Hepatic stellate cell (primary cell): ENCODE measurements at regions not wholly inside any gene's neighbourhood (a gene's known extent, or its start where the extent isn't known, plus 50 kb on each side); places are given as distances from the start of the nearest gene placed in this dataset.
"Not testable (repeated sequence)": the region's sequence is repeated elsewhere in the genome, so short reads cannot be mapped to it uniquely, and the experiment has no call there.

Experiments
- DNase-seq: peaks from one replicate; pipeline ENCODE4 v3.0.0; 2011; ENCODE audit warnings: low spot score

DNA sequence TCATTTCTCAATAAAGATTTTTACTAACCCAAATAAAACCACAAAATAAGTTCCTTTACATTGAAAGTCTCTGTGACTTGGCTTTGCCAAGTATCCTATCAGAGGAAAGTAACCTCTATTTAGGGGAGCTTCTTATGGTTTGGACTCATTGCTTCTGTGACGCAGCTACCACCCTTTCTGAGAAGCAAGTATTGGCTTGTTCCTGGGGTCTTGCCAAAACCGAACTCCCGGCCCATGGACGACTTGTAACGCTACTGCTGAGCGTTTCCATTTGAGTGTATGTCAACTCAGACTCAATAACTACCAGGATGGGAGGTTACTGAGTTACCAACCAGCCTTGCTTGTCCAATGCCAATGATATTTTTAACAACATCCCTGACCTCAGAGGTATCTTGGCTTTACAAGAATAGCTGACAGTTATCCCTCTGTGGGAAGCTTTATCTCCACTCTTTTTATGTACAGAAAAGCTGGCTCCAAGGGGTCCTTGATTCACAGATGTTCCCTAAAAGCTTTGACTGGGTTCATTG lies 911.9 kb downstream of the TTLL7 start:
- no peak for DNase-seq

GRCh38 chr1:83086346-83086745 lies 912.6 kb downstream of the TTLL7 start:
- DNase-seq = no peak

DNA sequence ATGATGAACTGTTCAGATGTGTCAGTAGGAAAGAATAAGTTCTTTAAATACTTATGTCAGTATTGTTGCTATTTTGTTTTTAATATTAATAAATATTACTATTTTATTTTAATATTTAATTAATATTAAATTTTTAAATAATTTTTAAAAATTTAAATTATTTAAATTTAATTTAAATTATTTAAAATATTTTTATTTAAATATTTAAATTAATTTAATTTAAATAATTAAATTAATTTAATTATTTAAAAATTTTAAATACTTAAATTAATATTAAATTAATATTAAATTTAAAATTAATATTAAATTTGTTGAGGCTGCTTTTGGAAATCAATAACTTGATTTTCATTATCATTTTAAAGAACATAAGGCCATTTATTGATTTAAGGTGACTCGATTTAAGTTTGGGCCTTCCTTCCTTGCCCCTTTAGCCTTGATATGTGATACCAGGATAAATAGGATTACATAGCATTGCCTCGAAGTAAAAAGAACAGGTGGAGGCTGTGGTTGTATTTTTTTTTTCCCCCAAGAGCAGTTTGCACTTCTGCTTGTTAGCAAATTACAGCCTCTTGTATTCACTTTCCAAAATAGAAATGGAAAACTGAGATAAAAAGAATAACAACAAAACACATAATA lies 915.2 kb downstream of the TTLL7 start:
- DNase-seq = no peak

GRCh38 chr1:83077411-83077810 lies 921.5 kb downstream of the TTLL7 start:
- DNase-seq = no peak

GRCh38 chr1:83075107-83075506 lies 923.8 kb downstream of the TTLL7 start:
- no peak for DNase-seq

DNA sequence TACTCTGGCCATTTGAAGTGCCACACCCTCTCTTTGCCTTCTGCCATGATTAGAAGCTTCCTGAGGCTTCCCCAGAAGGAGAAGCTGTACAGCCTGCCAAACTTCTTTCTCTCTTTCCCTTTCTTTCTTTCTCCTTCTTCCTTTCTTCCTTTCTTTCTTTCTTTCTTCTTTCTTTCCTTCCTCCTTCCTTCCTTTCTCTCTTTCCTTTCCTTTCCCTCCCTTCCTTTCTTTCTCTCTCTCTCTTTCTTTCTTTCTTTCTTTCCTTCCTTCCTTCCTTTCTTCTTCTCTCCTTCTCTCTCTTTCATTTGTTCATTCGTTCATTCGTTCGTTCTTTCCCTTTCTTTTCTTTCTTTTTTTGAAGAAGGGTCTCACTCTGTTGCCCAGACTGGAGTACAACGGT lies 931.0 kb downstream of the TTLL7 start:
- no peak for DNase-seq

DNA sequence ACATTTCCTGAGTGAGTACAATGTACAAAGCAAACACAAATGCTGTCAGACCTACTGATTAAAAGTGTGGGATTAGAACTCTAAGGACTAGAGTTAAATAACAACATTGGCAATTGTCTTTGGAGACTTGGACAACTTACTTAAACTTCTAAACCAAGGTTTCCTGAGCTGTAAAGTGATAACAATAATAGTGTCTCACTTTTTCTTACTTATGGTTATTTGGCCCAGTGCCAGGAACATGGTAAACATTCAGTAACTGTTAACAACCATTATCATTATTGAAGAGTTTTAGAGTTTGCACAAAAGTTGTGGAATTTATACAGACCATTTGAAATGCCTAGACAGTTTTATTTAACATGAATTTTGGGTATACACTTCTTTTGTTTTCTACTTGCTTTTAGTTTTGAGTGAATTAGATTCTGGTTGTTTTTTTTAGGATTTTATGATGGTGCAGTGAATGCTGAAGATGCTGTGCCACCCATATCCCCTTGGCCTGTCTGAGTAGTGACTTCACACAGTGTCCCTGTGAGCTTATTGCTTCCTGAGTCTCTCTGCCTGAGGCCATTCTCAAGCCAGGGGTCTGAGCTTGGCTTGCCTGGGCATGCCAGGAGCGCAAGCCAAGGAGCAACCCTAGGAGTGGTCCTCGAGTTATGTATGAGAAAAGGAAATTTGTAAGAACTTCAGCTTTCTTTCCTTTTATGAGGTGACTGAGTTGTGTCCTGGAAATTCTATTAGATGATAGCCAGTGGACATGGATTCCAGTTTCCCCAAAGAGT lies 932.8 kb downstream of the TTLL7 start:
- no peak for DNase-seq

GRCh38 chr1:83064589-83065242 lies 934.2 kb downstream of the TTLL7 start:
- DNase-seq = no peak

GRCh38 chr1:83060651-83061390 lies 938.1 kb downstream of the TTLL7 start:
- DNase-seq = no peak

GRCh38 chr1:83060221-83060620 lies 938.7 kb downstream of the TTLL7 start:
- DNase-seq = no peak

GRCh38 chr1:83058327-83058726 lies 940.6 kb downstream of the TTLL7 start:
- DNase-seq = no peak

DNA sequence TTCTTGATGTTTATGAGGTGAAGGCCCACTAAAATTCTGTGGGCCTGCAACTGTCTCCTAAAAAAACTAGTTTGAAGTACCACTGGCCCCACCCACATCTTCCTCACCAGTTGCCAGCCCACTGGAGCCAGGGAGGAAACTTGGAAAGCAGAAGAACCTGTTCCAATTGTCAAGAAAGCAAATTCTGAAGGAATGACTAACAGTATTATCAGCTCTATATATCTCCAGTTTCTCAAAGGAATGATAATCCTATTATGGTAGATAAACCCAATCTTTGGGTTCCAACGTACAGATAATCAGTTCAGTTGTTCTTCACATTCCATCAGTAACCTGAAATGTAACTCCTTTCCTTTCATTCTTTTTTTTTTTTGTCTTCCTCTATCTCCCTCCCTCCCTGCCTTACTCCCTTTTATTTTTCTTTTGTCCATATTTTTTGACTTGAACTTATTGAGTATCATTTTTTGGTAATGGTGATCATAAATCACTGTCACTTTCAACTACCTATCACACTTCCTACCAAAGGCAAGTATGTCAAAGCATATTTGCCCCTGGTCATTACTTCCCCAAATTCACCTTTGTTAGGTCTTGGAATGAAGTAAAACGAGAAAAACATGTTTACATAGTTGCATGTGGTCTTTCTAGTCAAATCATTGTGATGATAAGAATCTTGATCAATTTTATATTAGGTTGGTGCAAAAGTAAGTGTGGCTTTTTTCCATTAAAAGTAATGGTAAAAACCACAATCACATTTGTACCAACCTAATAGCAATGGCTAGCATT lies 943.4 kb downstream of the TTLL7 start:
- no peak for DNase-seq

DNA sequence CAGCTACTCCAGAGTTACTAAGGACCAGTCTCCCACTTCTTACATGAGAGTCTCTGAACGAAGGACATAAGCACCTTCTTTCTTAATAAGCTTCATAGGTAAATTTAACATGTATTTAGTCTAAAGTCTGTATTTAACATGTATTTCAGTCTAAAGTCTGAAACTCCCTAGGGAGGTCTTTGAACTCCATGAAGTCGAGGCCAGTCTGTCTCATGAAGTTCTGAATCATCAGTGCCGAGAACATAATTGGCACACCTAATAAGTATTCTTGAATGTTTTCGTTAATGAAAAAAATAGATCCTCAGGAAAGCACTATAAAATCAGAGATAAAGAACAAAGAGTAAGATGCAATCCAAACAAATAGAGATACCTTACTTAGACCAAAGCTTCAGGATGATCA lies 945.5 kb downstream of the TTLL7 start:
- DNase-seq = no peak

DNA sequence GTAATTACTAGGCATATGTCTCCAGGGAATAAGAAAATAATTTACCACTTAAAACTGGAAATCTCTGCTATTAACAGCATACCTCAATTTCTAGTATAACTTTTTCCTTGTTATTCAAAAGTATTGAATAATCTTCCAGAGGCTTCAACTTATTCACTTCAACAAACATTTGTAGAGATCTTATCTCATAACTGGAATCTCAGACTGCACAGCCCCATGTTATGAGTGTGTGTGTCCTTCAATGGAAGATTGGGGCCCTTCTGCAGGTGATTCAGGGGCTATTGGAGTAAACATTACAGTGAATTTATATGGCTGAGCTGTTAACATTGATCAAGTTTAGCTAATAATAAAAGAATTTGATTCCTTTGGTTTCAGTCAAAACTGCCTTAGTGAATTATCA lies 946.1 kb downstream of the TTLL7 start:
- DNase-seq = no peak

- not testable (repeated sequence) for DNase-seq
Measured at GRCh38 chr1:83051053-83051452, 947.9 kb downstream of the TTLL7 start.

DNA sequence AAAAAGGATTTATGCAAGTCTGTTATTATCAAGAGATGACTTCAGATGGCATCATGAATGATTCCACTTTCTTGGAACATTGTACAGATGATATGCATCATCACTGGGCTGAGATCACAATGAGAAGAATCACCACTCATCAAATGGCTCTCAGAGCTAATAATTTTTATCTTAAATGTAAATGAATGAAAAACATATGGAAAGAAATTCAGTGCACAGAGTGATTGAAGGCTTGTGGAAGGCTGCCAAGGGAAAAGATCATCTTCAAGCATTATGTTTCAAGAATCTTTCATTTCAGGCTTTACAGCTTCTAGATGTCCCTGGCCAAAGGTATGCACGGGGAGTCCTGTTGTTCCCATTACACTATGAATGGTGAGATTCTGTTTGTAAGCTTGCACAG lies 955.7 kb downstream of the TTLL7 start:
- DNase-seq = no peak

- not testable (repeated sequence) for DNase-seq
Measured at GRCh38 chr1:83039091-83039490, 959.8 kb downstream of the TTLL7 start.

DNA sequence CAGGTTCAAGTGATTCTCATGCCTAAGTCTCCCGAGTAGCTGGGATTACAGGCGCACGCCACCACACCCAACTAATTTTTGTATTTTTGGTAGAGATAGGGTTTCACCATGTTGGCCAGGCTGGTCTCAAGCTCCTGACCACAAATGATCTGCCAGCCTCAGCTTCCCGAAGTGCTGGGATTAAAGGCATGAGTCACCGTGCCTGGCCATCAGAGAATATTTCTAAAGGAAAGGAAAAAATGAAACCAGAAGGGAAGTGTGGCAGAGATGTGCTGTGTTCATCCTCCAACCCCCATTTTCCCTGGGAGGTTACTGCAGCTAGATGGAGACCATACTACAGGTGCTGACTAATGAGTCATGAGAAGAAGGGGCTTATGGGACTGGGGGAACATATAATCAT lies 964.1 kb downstream of the TTLL7 start:
- no peak for DNase-seq

DNA sequence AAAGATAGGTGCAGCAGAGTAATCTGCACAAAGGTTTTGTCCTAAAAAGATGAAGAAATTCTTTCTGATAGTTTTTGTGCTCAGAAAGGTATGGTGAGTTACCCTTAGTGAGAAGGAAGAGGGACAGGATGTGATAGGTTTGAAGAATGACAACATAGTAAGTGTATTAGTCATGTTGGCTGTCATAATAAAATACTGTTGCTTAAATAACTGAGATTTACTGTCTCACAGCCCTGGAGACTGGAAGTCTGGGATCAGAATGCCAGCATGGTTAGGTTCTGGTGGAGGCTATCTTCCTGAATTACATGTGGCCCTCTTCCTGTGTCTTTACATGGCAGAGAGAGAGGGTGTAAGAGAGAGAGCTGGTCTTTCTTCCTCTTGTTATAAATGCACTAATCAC lies 965.2 kb downstream of the TTLL7 start:
- peak; percentile 24 for DNase-seq

DNA sequence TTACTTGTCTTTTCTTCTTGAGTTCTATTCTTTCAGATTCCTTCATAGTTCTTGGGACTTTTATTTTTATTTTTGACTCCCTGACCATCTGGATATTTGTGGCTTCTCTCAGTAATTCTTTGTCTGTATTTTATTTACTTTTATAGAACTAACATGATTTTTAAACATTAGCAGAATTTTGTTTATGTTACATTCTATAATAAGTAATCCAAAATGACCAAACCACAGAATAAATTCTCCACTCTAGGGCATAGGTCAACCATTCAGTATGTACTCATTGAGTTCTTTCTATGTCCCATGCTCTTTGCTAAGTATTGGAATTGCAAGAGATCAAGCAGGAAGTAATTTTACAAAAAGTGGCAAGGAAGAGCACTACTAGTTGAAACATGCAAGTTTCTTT lies 969.0 kb downstream of the TTLL7 start:
- no peak for DNase-seq

DNA sequence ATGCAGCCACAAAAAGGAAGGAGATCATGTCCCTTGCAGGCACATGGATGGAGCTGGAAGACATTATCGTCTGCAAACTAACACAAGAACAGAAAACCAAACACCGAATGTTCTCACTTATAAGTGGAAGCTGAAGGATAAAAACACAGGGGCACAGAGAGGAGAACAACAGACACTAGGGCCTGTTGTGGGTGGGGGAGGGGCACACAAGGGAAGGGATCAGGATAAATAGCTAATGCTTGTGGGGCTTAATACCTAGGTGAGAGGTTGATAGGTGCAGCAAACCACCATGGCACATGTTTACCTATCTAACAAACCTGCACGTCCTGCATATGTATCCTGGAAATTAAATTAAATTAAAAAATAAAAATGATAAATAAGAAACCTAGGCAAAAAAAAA lies 969.9 kb downstream of the TTLL7 start:
- DNase-seq = no peak

DNA sequence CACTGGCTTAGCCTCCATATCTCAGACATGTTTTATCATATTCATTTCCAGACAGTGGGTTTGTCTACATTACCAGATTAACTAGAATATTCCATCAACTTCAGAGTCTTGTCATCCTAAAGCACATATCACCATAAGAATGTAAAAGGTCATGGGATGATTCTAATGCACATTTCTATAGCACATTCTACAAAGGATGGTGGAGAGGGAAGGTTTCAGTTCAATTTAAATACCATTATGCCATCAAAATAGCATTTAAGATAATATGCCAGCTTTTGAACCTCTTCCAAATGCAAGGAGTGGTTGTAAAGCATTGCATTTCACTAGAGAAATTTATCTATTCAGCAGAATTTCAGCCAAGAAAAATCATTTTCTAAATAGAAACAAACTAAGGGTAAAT lies 970.5 kb downstream of the TTLL7 start:
- no peak for DNase-seq
